Ectodermal cell (in vitro differentiated cells): ENCODE measurements at regions not wholly inside any gene's neighbourhood (a gene's known extent, or its start where the extent isn't known, plus 50 kb on each side); places are given as distances from the start of the nearest gene placed in this dataset.

Experiments used
- H3K27ac ChIP-seq: 2 replicates; pipeline ENCODE4 v1.7.0; 2013; ENCODE audit warnings: mild to moderate bottlenecking, low read depth, low read length; ENCODE audit not compliant: insufficient read depth, poor library complexity, severe bottlenecking
- H3K27me3 ChIP-seq: 2 replicates; pipeline ENCODE4 v1.7.0; 2013; ENCODE audit warnings: mild to moderate bottlenecking, low read length; ENCODE audit not compliant: insufficient read depth, control insufficient read depth, poor library complexity, severe bottlenecking
- H3K36me3 ChIP-seq: one replicate; pipeline ENCODE4 v1.7.0; 2013; ENCODE audit warnings: low read length; ENCODE audit not compliant: control insufficient read depth, insufficient read depth
- H3K4me1 ChIP-seq: one replicate; pipeline ENCODE4 v1.7.0; 2013; ENCODE audit warnings: low read length; ENCODE audit not compliant: control insufficient read depth, insufficient read depth
- H3K4me3 ChIP-seq: 2 replicates; pipeline ENCODE4 v1.7.0; 2013; ENCODE audit warnings: low read depth, low read length, control low read depth; ENCODE audit not compliant: insufficient read depth
- H3K9me3 ChIP-seq: 2 replicates; pipeline ENCODE4 v1.7.0; 2013; ENCODE audit warnings: mild to moderate bottlenecking, low read length, moderate library complexity; ENCODE audit not compliant: control insufficient read depth
- WGBS, 2 experiments: methylation state at CpG; one replicate each; pipeline ENCODE4 v1.1.7; 2013; ENCODE audit warnings: missing lambda C conversion rate in 2 of 2; 5-methylcytosine and 5-hydroxymethylcytosine counted together

- no peak overlapping the region for H3K27ac ChIP-seq
- no peaks in the 10 kb centered on the region for H3K27me3 ChIP-seq
- H3K4me3 ChIP-seq = no peak overlapping the region
- H3K9me3 ChIP-seq = no peaks in the 10 kb centered on the region
- no peaks in the 10 kb centered on the region for H3K4me1 ChIP-seq
- 19 to 29% methylated on average over 3 of the region's 3 CpGs for WGBS, 2 experiments
- H3K36me3 ChIP-seq = no peaks in the 10 kb centered on the region
Observed at GRCh38 chr17:52546493-52546892, 388.0 kb upstream of the CA10 start.

GRCh38 chr17:52537421-52537820, 378.9 kb upstream of the CA10 start:
- Histone ChIP-seq H3K4me1 (no peaks in the 10 kb centered on the region), H3K4me3 (no peak overlapping the region), H3K9me3 (peaks cover 2% of the 10 kb centered on the region), H3K36me3 (no peaks in the 10 kb centered on the region), H3K27ac (no peak overlapping the region), H3K27me3 (no peaks in the 10 kb centered on the region)
- 73 to 83% methylated on average over 1 of the region's 1 CpG for WGBS, 2 experiments

GRCh38 chr17:52536489-52536888, 378.0 kb upstream of the CA10 start:
- no peaks in the 10 kb centered on the region for H3K4me1 ChIP-seq
- 85% methylated on average over 3 to 4 of the region's 4 CpGs for WGBS, 2 experiments
- no peak overlapping the region for H3K4me3 ChIP-seq
- H3K27me3 ChIP-seq = no peaks in the 10 kb centered on the region
- H3K27ac ChIP-seq = no peak overlapping the region
- H3K9me3 ChIP-seq = peaks cover 2% of the 10 kb centered on the region
- H3K36me3 ChIP-seq = no peaks in the 10 kb centered on the region

- Histone ChIP-seq H3K27me3 (no peaks in the 10 kb centered on the region), H3K27ac (no peak overlapping the region), H3K9me3 (peaks cover 4% of the 10 kb centered on the region), H3K4me1 (no peaks in the 10 kb centered on the region), H3K36me3 (no peaks in the 10 kb centered on the region), H3K4me3 (no peak overlapping the region)
- WGBS, 2 experiments = 77 to 83% methylated on average over 4 of the region's 4 CpGs
Observed at GRCh38 chr17:52532373-52532772, 373.9 kb upstream of the CA10 start.

- Histone ChIP-seq H3K4me3 (no peak overlapping the region), H3K27ac (no peak overlapping the region), H3K4me1 (no peaks in the 10 kb centered on the region), H3K27me3 (no peaks in the 10 kb centered on the region), H3K36me3 (no peaks in the 10 kb centered on the region), H3K9me3 (peaks cover 4% of the 10 kb centered on the region)
- 70 to 88% methylated on average over 1 to 3 of the region's 3 CpGs for WGBS, 2 experiments
Observed at GRCh38 chr17:52524096-52524637, 365.7 kb upstream of the CA10 start.

GRCh38 chr17:52517176-52517575, 358.7 kb upstream of the CA10 start:
- H3K4me3 ChIP-seq = no peak overlapping the region
- no peaks in the 10 kb centered on the region for H3K36me3 ChIP-seq

GRCh38 chr17:52515927-52516326, 357.4 kb upstream of the CA10 start:
- 64 to 65% methylated on average over 1 to 2 of the region's 2 CpGs for WGBS, 2 experiments
- peaks cover 6% of the 10 kb centered on the region for H3K9me3 ChIP-seq

More at GRCh38 chr17:52517176-52517575, 358.7 kb upstream of the CA10 start:
- no peak overlapping the region for H3K27ac ChIP-seq
- no peaks in the 10 kb centered on the region for H3K27me3 ChIP-seq
- peaks cover 7% of the 10 kb centered on the region for H3K9me3 ChIP-seq
- no peaks in the 10 kb centered on the region for H3K4me1 ChIP-seq

GRCh38 chr17:52505601-52506000, 347.1 kb upstream of the CA10 start:
- H3K27me3 ChIP-seq = no peaks in the 10 kb centered on the region
- H3K9me3 ChIP-seq = peaks cover 2% of the 10 kb centered on the region
- H3K4me3 ChIP-seq = no peak overlapping the region
- H3K27ac ChIP-seq = no peak overlapping the region
- no peaks in the 10 kb centered on the region for H3K36me3 ChIP-seq
- no peaks in the 10 kb centered on the region for H3K4me1 ChIP-seq

More at GRCh38 chr17:52515927-52516326, 357.4 kb upstream of the CA10 start:
- H3K4me3 ChIP-seq = no peak overlapping the region
- no peaks in the 10 kb centered on the region for H3K27me3 ChIP-seq
- no peak overlapping the region for H3K27ac ChIP-seq
- H3K4me1 ChIP-seq = no peaks in the 10 kb centered on the region
- no peaks in the 10 kb centered on the region for H3K36me3 ChIP-seq

- 70 to 84% methylated on average over 1 of the region's 1 CpG for WGBS, 2 experiments
- H3K4me1 ChIP-seq = no peaks in the 10 kb centered on the region
- H3K9me3 ChIP-seq = peaks cover 3% of the 10 kb centered on the region
- no peak overlapping the region for H3K27ac ChIP-seq
- no peaks in the 10 kb centered on the region for H3K36me3 ChIP-seq
- H3K27me3 ChIP-seq = no peaks in the 10 kb centered on the region
- H3K4me3 ChIP-seq = no peak overlapping the region
Observed at GRCh38 chr17:52504081-52504480, 345.6 kb upstream of the CA10 start.

GRCh38 chr17:52495646-52496045, 337.1 kb upstream of the CA10 start:
- no peaks in the 10 kb centered on the region for H3K4me1 ChIP-seq
- H3K4me3 ChIP-seq = no peak overlapping the region
- no peak overlapping the region for H3K27ac ChIP-seq
- WGBS, 2 experiments = 62% methylated on average over 5 of the region's 5 CpGs
- no peaks in the 10 kb centered on the region for H3K36me3 ChIP-seq
- H3K27me3 ChIP-seq = no peaks in the 10 kb centered on the region
- peaks cover 4% of the 10 kb centered on the region for H3K9me3 ChIP-seq

GRCh38 chr17:52482271-52482670, 323.8 kb upstream of the CA10 start:
- no peak overlapping the region for H3K4me3 ChIP-seq
- no peaks in the 10 kb centered on the region for H3K36me3 ChIP-seq
- no peaks in the 10 kb centered on the region for H3K9me3 ChIP-seq
- no peak overlapping the region for H3K27ac ChIP-seq
- WGBS, 2 experiments = 85 to 86% methylated on average over 1 of the region's 3 CpGs
- H3K27me3 ChIP-seq = no peaks in the 10 kb centered on the region
- no peaks in the 10 kb centered on the region for H3K4me1 ChIP-seq
